Hematopoietic multipotent progenitor cell treated with erythropoietin and hydrocortisone succinate and interleukin-3 and kit ligand, for 4 days (in vitro differentiated cells): ENCODE measurements at regions not wholly inside any gene's neighbourhood (a gene's known extent, or its start where the extent isn't known, plus 50 kb on each side); places are given as distances from the start of the nearest gene placed in this dataset.

Experiments
- DNase-seq: peaks from one replicate; pipeline ENCODE4 v3.0.0-alpha.2; 2015

DNA sequence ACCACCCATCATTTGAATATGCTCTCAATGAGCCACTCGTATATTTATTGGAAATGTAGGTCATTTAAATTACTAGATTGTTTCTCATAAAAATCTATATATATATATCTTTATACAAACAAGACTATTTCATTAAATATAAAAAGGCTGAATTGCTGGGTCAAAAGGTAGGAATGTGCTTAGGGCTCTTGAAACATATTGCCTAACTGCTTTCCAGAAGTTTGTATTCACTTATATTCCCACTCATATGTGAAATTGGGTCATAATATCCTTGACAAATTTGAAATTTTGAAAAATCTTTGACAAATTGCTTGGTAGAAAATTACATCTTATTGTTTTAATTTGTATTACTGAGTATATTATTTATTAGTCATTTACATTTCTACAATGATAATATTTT lies 999.8 kb upstream of the CDH2 start:
- DNase-seq: no peak

DNA sequence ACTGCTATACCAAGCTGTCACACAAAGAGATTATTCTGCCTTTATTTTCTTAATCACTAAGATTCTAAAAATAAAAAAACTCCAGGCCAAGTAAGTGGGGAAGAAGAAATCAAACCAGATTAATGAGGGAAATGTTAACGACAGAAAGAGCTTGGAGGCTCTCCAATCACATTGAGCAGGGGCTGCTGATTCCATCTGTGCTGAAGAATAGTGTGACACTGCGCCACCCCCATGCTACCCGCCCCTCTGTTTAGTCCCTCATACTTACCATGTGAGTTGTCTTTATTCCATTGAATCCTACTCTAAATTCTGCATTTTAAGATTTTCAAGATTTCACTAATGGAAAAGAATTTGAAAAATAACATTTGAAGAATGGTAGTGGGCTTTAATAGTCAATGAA lies 998.0 kb upstream of the CDH2 start:
- DNase-seq: no peak

DNA sequence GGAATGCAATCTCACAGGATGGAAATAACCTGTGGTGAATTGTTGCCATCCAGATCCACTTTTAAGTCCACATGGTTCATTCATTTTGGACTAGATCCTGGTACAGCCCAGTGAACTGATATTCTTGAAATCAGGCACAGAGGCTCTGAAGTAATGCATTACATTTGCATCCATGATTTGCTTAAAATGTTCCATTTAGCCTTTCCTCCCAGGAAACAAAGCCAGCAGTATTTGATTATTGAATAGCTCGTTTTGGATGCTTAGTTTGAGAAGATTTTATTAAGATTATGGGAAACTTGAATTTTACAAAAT lies 995.8 kb upstream of the CDH2 start:
- DNase-seq: no peak

DNA sequence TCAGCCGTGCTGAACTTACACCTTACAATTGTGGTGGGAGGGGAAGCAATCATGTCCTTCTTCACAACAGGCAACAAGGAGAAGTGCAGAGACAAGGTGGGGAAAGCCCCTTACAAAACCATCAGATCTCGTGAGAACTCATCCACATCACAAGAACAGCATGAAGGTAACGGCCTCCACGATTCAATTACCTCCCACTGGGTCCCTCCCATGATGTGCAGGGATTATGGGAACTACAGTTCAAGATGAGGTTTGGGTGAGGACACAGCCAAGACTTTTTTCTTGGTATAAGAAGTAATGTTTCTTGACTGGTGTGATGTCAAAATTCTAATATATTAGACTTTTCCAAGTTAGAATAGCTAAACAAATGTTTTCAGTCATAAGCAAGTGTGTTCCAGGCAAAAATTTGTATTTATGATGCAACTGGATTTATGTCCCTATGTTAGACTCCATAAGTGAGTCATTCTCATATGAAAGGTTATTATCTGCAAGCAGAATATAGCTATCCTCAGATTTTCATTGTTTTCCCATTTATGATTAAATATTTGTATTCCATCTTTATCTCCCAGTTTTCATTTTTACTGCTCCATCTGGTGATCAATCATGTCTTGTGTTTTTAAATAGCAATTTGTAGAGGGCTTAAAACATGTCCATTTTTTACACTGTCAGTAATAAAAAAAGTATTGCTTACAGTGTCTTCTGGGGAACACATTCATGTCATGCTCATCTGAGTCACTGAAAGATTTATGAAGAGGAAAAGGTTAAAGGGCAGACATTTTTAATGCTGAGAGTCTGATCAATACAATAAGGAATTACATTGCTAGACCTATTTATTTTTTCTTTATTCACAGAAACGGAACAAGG lies 995.2 kb upstream of the CDH2 start:
- no peak for DNase-seq

DNA sequence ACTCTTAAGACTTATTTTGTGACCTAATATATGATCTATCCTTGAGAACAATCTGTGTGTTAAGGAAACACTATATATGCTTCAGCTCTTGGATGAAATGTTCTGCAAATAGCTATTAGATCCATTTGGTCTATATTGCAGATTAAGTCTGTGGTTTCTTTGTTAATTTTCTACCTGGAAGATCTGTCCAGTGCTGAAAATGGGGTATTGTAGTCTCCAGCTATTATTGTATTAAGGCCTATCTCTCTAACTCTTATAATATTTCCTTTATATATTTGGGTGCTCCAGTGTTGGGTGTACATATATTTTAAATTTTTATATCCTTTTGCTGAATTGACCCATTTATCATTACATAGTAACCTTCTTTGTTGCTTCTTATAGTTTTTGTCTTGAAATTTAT lies 992.7 kb upstream of the CDH2 start:
- no peak for DNase-seq

DNA sequence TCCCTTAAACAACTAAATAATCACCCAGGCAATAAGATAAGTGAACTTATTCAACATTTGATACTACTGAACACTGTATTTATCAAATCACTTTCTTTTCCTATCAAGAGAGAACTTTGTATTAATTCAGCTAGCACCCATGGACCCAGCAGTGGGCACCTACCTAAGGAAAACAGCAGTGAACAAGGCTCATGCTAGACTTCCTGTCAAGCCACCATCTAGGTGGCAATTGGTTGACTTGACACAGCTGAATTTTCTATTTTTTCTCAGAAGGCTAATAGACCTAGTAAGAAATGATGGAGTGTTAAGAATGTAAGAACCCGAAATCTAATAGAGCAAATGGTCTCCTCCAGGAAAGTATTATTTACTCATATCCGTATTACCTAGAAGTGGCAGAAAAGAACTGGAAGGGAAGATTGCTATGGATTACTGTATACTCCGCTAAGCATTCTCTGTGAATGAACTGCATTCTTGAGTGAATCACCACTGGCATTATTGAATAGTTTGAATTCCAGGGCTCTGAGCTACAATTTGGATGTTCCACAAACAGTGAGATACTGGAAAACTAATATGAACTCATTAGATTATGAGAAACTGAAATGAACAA lies 988.2 kb upstream of the CDH2 start:
- DNase-seq: no peak

DNA sequence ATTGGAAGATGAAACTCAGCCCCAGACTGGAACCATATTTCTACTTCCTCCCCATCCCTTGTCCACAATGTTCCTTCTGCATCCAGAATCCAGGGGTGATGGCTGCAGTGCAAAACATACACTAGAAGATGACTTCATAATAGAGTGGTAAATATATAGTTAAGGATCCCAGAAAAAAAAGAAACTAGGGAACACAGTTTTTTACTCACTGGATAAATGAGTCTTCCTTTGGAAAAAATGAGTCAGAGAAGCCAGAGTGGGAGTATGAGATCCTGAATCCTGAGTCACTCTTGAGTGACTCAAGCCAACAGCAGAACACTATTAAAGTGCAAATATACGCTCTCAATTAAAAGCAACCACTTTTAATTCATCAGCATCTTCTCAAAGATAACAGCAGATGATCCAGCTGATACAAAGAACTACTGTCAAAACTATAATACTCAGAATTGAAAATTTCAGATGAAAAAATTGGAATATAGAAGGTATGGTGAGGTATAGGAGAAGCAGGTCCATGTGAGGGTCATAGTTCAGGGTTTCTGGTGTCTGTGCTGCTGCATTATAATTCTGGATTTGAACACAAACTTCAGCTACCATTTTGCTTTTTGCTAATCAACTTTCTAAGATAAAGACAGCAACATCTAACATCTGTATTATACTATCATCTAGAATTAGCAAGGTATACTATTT lies 987.2 kb upstream of the CDH2 start:
- no peak for DNase-seq

DNA sequence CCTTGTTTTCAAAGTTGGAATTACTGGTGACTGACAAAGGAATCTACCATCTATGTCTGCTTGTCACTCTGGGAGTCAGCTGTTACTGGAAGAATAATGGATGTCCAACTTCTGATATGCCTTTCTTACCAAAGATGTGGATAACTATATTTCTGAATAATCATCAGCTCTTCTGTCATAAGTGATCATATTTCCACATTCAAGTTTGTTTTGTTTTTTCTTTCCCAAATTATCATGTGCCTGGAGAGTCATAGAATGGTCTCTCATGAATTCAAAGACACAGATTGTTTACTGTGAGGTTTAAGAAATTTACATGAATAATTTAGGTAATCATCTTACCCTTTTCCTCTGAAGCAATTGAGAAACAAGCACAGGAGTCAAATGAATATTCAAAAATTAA lies 986.7 kb upstream of the CDH2 start:
- DNase-seq: no peak

DNA sequence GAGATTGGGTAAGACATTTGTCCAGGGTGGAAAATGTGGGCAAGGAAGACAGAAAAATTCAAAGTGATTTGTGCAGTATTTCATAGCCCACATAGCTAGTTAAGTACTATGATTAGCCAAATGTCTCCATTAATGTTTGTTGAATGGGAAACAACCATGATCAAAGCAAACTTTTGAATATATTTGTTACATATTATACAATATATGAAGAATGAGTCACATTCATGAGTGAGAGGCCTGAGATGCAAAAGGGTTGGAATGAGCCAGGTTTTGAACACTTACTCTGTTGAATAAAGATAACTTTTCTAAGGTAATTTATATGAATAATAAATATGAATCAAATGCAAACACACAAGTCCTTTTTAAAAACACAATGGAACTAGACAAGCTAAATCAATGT lies 984.5 kb upstream of the CDH2 start:
- DNase-seq: no peak

DNA sequence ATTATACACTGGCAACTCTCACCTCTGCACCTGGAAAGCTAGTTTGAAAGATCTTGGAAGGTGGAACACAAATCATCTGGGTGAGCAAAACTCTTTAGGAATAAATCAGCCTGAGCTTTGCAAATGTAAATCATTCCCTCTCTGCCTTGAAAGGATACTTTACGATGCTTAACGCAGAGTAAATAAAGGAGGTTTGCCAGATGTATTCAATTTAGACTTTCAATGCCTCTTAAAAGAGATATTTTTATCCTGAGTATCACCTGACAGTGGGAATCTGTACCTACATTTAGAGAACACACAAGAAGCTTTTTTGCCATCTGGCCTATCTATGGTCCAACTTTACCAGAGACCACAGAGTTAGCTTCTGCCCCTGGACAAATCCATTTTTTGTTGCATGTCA lies 983.2 kb upstream of the CDH2 start:
- no peak for DNase-seq

DNA sequence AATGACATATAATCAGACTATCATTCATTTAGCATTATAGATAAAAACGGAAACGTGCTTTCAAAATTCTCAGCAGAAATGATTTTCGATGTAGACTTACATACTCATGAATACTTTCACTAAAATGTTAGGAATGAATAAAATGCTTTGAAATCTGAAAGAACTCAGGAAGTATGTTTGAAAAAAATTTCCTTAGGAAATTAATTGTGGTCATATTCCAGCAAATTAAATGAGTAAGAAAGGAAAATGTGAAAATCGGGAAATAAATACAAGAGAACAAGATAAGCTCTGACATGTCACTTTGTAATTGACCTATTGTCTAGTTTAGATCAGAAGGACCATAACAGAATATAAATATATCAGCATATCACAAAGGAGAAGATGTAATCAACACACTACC lies 981.0 kb upstream of the CDH2 start:
- DNase-seq: no peak

DNA sequence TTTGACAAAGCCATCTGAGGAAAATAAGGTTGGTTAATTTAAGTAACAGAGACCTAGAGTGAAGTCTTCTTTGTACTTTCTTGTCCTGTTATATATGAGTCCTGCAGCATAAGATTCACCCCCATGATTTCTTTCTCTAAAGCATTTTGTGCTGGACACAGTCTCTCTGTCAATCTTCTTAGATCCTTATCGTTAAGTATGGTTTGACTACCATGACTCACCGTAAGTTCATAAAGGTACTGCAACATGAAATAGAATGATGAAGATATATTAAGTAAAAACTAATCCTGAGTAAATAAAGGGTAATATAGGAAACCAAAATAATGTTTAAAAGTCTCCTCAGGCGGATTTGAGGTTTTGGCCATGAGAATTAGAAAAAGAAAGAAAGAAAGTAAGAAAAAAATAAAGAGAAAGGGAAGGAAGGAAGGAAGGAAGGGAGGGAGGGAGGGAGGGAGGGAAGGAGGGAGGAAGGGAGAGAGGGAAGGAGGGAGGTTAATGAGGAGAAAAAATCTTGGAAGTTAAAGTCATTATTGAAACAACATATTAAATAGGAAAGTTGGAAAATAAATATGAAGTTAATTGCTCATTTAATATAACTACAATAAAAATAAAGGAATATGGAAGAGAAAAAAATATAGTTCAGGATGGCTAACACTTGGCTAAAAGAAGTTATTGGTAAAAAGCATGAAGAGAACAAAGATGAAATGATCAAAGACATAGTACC lies 980.3 kb upstream of the CDH2 start:
- DNase-seq: no peak

DNA sequence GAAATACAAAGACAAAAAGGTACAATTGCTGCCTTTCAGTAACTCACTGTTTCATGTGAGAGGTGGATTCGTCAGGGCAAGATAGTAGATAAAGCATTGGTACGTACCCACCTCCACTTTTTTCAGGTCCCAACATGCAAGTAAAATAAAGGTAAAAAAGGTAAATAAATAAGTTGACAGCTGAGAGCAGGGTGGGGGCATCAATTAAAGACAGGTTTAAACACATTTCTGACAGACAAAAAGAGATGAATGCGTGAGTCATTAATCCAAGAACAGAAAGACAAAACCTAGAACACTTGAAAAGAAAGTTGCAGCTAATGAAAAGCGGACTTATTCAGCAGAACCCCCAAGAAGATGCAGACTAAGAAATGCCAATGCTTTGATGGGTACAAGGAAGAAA lies 979.6 kb upstream of the CDH2 start:
- no peak for DNase-seq

DNA sequence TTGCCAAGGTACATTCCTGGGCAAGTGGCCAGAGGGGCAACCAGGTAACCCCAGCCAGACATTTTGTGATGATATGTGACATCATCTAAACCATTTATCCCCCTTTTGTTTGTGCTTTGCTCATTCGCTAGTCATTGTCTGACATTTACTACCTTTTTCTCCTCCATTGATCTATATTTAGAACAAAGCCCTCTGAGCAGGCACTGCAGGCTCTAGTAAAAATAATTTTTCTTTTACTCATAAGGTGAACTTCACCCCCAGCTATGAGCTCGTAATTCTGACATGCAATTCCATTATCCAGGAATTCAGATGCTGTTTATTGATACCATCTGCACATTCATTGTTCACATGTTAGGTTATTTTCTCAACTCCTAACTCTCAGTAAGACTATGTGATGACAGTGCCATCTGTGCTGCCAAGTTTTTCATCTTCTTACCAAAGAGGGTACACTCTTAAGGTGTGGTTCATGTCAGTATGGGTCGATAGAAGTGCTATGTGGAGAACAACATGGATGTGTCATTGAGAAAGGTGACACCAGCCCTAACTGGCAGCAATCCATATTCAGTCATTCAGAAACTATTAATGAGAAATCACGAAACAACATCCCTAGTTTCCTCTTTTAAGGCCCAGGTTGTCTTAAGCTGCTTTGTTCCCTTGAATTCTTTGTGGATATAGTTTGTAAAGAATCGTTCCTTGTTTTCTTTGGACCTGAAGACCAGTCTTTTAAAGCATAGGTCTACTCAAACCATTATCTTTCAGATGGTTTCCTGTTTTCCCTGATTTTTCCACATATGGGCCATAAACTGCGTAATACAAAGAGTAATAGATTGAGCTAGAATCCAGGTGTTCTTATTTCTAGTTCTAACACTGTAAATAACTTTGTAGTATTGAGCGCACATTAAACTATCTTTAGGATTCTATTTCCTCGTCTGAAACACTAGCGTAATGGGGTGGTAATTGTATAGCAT lies 978.1 kb upstream of the CDH2 start:
- DNase-seq: no peak

DNA sequence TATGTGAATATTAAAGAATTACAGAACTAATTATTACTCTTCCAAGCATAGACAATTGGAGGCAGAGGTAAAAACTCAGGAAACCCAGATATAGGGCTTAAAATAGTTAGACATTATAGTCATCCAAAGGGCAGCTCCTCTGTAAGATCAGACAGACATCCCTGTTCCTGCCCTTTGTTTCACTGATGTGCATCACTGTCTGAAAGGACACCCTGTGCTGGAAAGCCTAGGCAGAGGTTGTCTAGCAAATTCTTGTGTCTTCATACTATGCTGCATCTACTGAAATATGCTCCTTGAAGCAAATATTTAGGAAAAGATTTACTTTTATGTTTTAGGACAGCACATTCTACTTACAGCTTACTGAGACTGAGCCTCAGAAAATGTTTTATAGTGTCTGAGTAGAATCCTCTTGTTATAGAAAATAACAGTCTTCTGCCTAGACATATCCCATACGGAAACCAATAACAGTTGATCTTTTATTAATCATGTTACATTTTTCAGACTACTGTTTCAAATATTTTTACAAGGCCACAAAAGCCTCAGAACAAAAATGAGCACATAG lies 977.3 kb upstream of the CDH2 start:
- no peak for DNase-seq

DNA sequence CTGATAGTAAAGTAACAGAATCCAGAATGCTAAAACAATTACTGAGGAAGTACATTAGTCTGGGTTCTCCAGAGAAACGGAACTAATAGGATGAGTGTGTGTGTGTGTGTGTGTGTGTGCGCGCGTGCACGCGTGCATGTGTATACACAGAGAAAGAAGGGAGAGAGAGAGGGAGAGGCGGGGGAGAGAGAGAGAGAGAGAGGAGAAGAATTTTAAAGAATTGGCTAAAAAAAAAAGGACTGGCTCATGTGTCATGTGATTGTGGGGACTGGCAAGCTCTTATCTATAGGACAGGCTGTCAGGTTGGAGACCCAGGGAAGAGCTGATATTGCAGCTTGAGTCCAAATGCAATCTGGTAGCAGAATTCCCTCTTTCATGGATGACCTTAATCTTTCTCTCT lies 976.2 kb upstream of the CDH2 start:
- peak; percentile 87 for DNase-seq

DNA sequence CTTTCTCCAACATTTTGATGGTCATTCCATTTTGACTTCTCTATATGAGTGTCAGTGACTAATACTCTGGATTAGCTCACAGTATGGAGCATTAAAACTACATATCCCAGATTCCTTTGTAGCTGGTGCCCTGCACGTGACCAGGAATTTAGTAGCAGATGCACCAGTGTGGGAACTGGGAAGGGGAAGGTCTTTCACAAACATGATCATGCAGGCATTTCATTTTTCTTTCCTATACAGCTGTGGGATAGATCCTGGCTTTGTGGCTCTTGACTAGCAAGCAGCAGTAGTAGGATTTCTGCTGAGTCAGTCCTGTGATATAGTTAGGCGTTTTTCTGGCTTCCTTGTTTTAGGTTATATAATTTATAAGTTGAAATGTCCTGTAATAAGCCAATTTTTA lies 971.0 kb upstream of the CDH2 start:
- DNase-seq: peak; percentile 59

DNA sequence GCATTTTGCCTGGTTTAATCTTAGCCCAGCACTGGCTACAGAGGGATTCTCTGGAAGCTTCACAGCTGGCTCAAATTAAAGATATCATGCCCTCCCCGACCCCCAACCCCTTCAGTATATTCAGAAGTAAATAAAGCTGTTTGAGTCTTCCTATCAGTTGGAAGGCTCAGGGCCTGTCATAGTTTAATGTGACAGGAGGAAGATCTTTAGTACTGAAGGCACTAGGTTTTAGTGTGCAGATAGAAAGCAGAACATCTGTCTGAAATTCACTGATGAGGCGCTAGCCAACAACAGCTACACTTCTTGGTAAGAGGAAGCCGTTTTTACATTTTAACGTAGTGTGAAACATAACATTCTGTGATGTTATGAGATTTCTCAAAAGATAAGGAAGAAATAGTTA lies 969.1 kb upstream of the CDH2 start:
- DNase-seq: peak; percentile 59

DNA sequence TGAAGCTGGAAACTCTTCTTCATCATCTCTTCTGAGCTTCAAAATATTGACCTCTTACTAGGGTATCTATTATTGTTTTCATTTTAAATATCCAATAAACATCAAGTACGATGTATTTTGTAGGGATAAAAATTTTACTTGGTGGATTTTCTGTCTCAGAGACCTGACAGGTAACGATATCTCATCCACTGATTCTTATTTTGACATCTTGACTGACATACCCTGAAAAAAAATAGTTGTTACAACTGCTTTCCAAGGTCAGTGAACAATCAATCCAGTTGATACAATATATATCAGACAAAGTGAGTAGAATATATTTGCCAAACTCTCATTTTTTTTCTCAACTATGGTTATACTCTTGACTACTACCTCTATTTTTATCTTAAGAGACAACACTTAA lies 963.7 kb upstream of the CDH2 start:
- DNase-seq: no peak

DNA sequence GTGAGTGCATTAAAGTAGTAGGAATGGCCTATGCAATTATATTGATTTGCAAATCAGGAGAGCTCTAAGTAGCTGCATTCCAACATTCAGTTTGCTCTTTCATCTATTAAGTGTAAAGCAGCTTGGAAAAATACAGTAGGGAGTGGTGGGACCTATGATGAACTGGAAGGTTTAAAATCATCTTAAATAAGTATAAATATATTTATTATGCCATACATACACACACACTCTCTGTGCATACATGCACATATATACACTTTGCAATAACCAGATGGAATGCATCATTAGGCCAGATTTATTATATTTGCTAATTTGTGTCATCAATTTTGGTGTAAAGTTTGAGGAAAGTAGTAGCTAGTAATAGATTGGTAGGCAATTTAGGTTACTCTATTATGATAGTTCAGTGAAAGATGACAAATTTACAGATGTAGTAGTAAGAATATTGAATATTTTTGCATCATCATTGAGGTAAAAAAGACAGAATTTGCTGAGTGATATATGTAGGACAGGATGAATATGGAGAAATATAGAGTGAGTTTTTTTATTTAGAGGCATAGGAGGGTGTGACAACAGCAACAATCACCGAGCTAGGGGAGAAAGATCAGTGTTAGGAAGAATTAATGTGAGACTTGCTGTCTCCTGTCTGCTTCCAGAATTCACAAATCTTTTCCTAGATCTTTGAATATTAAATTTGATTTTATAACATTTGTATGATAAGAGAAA lies 961.0 kb upstream of the CDH2 start:
- DNase-seq: no peak

DNA sequence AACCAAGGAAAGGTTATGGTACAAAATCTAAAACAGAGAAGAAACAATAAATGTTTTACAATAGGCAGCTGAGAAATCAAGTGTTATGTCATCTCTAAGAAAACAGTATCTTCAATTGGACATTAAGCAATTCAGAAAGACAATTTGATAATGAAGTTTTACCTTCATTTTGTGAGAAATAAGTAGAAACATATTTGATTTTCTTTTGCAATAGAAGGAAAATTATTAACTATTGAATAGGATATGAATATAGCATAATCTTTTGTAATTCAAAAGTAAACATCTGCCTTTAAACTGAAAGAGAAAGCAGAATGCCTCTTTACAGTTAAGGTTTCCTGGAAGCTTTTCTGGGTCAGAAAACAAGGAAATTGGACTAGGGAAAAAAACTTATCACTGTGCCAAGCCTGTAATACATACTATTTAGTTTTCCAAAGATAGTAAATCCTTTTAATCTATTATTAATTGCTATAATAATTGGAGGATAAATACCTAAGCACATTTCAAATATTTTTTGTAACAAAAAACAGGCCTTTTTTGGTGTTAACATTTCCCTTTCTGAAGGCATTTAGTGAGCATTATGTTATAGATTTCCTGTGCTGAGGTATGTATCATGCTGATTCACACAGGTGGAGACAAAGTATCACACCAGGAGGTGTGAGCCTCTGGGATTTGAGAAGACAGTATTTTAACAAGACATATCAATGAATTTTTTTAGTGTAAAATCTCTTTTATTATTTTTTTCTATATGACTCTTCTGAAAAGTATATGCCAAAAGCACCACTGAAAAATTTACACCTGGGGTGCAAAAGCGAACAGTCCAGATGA lies 947.0 kb upstream of the CDH2 start:
- DNase-seq: no peak
